ENCODE measurements at regions not wholly inside any gene's neighbourhood (a gene's known extent, or its start where the extent isn't known, plus 50 kb on each side); places are given as distances from the start of the nearest gene placed in this dataset.

DNA sequence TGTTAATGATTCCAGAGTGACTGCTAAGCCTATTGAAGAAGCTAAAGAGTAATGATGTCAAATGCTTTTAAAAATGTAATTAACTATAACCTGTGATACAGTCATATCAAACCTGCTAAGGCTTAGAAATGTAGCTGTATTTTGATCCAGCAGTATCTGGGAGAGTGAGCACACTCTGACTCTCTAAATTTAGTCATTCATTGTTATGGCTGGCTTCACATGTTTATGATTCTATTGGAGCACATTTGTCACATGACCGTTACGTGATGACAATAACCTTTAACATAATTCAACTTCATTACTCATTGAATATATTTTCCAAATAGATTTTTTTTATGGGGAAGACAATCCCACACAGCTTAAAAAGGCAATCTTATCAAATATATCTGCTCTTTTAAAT, 587.1 kb downstream of the LMO4 start:
- TF ChIP-seq, protein P1, sequence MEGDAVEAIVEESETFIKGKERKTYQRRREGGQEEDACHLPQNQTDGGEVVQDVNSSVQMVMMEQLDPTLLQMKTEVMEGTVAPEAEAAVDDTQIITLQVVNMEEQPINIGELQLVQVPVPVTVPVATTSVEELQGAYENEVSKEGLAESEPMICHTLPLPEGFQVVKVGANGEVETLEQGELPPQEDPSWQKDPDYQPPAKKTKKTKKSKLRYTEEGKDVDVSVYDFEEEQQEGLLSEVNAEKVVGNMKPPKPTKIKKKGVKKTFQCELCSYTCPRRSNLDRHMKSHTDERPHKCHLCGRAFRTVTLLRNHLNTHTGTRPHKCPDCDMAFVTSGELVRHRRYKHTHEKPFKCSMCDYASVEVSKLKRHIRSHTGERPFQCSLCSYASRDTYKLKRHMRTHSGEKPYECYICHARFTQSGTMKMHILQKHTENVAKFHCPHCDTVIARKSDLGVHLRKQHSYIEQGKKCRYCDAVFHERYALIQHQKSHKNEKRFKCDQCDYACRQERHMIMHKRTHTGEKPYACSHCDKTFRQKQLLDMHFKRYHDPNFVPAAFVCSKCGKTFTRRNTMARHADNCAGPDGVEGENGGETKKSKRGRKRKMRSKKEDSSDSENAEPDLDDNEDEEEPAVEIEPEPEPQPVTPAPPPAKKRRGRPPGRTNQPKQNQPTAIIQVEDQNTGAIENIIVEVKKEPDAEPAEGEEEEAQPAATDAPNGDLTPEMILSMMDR (IDR thresholded peaks at IDR 0.05), result no peak
- no peak for TF ChIP-seq EP300 (IDR thresholded peaks at IDR 0.05; ENCODE audit: low read depth)
- TF ChIP-seq POLR2A (IDR thresholded peaks at IDR 0.05), result no peak
